CD4-positive, alpha-beta T cell treated with Interleukin-12 subunit alpha and Interleukin-12 subunit beta, for 1 hour (primary cell): ENCODE measurements at regions not wholly inside any gene's neighbourhood (a gene's known extent, or its start where the extent isn't known, plus 50 kb on each side); places are given as distances from the start of the nearest gene placed in this dataset.

Experiments
- DNase-seq: peaks from one replicate; pipeline ENCODE4 v3.0.0-alpha.2; 2020

DNA sequence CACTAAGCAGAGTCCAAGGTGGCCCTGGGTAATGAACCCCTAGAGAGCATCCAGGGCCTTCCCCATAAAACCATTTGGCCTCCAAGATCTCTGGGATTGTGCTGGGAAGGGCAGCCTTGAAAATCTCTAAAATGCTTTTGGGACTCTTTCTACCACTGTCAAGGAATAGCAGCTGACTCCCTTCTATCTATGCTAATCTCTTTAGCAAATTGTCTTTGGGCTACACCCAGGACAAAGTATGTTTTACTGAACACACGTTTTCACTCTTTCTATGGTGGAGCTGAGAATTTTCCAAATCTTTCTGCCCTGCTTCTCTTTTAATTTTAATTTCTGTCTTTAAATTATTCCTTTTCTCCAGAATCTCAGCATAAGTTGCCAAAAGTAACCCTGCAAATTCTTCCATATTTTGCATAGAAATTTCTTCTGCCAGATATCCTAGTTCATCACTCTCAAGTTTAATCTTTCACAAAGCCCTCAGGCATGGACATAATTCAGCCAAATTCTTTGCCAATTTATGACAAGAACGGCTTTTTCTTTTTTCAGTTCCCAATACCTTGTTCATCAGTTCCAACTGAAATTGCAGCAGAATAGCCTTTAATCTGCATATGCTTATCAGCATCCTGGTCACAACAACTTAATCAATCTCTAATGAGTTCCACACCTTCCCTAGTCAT, 687.0 kb upstream of the ADGRL4 start:
- no peak for DNase-seq

DNA sequence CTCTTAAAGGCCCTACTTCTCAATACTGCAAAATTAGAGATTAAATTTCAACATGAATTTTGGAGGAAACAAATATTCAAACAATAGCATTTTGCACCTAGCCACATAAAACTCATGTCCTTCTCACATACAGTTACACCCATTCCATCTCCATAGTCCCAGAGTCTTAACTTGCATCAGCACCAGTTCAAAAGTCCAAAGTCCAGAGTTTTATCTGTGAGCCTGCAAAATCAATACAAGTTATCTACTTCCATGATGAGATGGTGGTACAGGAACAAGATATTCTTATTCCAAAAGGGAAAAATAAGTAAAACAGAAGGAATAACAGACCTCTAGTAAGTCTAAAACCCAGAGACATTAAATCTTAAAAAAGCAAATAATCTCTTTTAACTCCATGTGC, 686.0 kb upstream of the ADGRL4 start:
- DNase-seq, result no peak

DNA sequence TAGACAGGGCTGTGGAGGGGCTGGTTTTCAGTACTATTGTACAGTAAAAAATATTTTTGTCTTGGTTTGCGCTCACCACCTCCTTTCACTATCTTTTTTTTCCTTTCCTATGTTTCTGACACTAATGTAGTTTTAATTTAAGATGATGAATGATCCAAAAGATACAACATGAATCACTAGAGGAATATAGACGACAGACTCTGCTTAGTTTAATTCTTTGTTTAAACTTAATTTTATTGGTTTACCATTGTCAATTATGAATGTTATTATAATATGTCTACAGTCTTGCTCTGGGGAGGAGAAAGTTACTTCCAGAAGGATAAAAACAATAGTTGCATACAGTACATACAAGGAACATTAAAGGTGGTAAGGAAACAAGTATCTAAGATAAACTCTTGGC, 682.4 kb upstream of the ADGRL4 start:
- no peak for DNase-seq

DNA sequence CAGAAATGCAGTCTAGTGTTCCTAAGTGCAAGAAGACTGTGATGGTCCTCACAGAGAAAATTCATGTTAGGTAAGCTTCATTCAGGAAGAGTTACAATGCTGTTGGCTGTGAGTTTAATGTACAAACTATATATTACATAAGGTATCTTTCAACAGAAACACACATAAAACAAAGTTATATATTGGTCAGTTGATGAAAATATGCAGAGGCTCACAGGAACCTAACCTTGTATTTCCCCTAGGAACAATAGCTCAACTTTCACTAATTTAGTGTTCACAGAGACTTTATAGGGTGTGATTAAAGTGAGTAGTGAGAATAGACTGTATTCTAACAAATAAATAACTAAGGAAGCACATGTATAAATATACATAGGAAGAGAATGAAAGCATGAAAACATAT, 676.9 kb upstream of the ADGRL4 start:
- DNase-seq, result no peak

DNA sequence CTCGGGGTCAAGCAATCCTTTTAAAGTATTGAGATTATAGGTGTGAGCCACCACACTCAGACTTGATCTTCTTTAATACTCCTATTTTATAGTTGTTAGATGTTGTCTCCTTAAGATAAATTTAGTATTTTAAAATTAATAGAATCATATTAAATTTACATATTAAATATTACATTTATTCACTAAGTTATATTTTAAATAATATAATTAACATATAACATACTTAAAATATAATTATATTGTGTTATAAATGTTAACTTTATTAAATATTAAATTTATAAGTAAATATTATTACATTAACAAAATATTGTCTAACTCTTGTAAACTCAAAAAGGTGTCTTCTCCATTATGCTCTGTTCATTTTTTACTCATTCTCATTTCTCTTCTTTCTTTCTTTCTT, 675.9 kb upstream of the ADGRL4 start:
- no peak for DNase-seq

DNA sequence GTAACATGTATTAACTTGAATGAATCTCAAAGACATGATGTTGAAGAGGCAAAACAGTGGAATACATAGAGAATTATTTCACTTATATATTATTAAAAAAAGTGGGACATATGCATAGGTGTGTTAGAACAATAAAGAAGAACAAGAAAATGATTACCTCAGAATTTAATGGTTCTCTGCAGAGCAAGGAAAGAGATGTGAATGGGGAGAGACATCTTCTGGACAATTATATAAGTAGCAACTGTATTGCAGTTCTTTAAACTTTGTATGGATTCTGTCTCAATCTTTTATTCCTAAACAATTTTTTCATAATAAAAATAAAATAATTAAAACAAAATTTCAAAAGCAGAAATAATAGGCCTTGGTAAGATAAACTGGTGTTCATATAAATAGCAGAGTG, 674.9 kb upstream of the ADGRL4 start:
- no peak for DNase-seq

DNA sequence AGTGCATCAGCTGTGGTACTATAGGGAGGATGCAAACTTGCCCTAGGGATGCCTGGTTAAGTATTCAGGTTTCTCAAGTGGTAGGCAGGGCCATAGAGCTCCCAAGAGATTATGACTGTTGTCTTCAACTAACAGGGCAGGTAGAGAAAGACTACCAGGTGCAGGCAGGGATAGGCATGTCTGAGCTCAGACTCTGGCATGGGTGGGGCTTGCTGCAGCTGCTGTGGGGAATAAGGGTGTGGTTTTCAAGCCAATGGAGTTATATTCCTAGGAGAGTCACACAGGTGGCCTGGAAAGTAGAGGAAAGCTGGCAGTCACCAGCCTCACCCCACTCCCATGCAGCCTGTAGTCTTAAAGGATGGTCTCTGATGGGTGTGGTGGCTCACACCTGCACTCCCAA, 673.4 kb upstream of the ADGRL4 start:
- no peak for DNase-seq

DNA sequence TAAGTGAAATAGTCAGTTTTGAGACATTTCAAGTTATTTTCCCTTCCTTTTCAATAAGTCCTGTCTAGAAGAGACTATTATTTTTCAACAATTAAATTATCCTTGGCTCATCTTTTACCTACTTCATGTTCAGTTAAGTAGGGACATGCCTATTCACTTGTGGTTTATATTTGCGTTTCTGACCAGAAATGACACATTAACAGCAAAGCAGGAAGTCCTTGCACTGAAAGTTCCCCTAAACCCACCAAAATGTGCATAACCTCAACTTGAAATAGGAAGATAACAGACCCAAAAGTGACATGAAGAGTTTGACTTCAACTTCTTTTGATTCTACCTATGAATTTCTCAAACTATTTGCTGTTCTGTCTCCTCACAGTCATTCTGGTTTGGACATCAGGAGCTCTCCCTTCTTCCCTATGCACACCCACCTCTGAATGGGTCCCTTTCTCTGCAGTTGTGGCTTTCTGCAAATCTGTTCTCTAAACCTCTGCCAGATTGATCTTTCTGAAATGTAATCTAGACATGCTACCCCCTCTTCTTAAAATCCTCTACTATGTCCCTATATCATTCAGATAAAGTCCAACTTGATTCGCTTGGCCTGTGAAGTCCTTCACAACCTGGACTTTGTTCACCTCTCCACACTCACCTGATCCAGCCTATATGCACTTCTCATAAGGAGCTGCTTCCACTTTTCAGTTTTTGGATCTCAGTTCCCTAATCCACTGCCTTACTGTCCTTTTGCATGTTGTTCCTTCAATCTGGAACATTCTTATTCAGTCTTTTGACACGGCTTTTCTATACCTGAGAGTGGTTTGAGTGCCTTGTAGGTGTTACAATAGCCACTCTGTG, 661.5 kb upstream of the ADGRL4 start:
- DNase-seq, result no peak

DNA sequence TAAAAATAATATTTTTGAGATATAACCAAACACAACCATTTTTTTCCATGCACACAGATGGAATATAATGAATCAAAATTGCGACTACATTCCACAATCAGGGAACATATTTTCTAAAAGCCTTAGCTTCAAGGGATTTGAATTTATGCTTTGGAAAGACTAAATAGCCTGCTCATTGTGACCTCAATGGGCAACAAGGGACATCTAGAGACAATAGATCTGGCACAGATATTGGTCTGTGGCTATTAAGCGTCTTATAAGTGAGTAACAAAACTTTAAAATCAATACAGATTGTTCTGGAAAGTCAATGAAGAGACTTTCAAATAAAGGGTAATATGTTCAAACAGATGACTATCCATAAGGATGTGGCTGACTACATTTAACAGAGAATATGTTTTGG, 660.6 kb upstream of the ADGRL4 start:
- no peak for DNase-seq

DNA sequence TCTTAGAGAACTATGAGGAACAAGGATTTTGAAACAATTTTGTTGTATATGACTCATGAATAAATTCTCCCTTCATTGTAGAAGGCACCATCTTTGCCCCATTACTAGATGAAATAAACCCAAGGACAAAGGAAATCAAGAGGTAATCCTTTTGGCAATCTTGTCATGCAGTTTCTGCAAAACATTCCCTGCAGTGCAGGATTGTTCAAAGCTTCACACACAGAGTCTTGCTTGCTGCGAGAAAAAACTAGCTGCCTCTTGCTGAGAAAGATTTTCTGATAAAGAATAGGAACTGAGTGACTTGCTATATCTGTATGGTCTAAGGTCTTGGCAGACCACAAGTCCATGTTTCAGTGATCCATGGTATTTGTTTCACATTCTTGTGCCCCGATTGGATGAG, 657.4 kb upstream of the ADGRL4 start:
- no peak for DNase-seq

DNA sequence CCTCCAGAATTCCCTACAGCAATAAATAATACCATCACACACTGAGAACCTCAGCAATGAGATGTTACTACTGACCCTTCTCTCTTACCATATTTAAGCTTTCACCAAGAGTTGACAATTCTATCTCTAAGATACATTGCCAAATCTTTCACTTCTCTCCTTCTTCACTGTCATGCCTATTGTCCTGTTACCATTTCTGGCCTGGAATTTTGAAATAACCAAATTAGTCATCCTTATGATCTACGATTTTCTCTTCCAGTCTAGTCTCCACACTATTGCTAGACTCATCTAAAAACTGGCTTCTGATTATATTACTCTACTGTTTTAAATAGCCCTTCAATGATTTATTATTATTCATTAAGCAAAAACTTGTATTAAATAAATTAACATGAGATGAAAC, 656.1 kb upstream of the ADGRL4 start:
- no peak for DNase-seq

DNA sequence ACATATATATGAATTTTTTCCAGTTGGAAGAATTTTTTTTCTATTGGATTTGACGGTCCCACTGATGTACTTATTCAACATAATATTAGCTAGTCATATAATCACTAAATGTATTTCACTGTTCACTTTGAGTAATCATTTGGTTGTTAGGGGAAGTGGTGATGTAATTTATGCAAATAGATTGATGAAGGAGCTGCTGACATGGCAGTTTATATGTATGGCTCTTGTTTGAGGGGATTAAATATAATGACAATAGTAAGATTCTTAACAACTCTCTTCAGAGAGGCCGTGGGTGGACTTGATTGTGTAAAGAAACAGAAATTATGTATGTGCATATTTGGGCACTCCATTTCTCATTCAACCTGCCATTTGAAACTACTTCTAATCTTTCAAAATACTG, 653.6 kb upstream of the ADGRL4 start:
- DNase-seq, result no peak

DNA sequence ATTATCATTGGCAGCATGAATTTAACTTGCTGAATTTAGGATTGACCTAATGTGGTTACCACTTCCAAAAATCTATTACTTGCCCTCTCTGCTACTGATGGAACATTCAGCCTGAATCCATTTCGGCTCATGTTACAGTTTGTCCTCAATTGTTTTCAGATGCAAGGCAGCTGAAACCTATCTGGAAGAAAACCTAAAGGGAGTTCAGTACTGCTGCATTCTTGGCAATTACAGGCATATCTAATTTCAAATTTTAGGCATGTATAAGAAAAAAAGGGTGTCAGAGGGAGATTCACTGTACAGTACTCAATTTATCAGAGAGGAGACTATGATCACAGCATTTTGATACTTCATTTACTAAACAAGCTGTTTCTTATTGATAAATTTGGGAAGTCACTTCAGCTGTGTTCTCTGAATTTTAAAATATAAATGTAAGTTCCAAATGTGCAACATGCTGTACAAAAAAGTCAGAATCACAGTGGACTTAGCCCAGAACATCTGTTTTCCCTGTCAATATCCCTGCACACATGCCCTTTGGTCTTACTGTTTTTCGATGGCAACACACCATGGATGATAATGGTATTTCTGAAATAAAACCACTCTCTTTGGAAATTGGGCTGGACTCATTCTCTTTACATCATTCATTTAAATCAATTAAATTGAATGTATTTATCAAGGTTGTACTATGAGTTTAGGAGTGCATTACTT, 651.6 kb upstream of the ADGRL4 start:
- no peak for DNase-seq

DNA sequence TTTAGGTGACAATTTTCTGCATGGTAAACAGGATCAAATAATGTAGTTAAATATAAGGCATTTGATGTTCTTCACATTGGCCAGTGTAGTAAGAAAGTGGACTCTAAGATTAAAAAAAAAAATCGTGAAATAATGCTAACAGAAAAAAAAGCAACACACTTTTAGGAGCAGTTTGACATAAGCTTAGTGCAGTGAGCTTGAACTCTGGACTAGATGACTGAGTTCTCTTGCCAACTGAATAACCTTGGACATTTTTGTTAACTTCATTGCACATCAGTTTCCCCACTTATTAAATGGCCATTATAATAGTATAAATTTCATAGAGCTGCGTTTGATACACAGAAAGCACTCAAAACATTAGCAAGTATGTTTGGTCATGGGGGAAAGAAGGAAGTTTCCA, 649.3 kb upstream of the ADGRL4 start:
- no peak for DNase-seq

DNA sequence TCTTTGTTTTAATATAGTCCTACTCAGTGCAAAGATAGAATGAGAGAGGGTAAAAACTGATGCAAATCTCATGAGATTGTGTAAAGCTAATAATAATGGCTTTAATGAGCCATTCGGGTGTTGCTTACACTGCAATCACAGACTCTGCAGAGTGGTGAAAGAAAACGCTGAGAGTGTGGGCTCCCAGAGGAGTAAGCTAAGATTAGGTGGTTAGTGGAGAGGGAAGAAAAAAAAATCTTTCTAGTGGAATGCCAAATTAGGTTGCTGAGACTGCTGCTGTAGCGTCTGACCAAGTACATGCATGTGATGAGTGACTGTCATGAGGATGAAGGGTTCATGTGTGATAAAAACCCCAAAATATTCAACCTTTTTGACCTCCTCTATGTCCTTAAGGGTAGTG, 645.9 kb upstream of the ADGRL4 start:
- DNase-seq, result no peak

DNA sequence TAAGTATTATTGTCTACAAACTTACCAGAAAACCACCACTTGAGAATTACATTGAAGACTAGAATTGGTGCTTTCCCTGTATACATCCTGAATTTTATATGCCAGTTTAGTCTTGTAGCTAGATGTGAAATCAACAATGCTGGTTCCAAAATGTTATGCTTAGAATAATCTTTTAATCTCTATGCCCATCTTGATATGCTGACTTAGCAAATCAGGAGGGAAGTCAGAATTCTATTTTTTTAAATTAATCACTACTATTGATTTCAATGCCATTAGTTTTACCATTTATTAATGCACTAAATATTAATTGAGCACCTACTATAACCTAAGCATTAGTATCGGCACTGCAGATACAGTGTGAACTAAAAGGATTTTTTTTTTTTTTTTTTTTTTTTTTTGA, 641.6 kb upstream of the ADGRL4 start:
- no peak for DNase-seq

DNA sequence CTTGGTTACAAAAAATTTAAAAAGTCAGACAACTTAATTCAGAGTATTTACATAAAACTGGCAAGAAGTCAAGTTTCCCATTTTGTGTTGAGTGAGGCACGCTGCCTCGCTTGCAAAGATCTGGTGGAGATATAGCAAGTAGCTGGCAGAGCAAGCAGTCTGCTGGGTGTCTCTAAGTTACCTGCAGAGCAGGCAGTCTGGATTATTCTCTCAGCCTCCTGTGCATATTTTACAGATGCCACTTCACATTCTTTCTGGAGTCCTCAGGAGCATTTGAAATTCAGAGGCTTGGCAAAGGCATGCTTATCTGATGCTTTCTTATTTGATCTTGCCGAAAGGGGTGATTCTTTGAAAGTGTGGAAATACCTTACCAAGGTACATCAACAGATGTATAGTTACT, 640.4 kb upstream of the ADGRL4 start:
- no peak for DNase-seq

DNA sequence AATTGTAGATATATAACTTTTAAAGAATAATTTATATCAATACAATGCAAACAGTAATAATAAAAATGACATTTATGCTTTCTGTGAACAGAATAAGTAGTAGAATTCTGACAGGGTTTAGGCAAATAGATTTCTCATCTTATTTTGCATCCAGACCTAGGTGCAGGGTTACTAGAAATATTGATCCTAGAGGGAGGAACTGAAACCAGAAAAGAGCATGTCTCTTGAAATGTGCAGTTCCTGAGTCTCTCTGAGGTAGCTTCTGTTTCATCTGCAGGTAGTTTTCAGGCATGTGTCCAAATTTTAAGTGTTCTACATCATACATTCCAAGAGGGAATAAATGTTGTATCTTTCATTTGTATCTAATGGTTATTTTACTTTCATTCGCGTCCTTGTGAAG, 631.9 kb upstream of the ADGRL4 start:
- no peak for DNase-seq

DNA sequence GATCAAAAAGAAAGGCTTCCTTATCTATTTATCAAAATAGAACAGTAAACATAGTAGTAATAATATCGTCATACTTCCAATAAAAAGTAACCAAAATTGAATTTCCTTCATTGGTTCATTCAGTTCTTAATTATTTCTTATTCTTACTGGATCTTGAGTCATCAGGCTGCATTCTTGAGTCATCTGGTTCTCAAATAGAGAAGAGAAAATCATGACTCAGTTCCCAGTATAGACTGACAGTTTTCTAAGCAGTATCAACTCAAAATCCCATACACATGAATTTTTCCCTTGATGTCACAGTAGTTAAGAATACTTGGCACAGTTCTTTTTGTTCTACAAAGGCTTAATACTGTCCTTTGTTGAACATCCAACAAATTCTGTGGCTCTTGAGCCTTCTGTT, 626.9 kb upstream of the ADGRL4 start:
- no peak for DNase-seq

DNA sequence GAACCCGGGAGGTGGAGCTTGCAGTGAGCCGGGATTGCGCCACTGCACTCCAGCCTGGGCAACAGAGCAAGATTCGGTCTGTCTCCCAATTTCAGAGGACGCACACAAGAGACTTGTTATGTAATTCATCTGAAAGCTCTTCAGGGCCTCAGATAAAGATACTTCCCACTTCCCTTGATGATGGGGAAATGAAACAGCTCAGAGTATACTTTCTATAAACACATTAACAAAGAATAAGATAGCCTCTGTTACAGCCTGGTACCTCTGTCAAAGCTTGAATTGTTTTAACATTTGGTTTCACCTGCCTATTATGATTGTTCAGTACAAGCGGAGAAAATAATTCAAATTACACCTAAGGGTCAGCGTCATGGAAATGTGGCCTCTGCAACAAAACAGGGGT, 622.9 kb upstream of the ADGRL4 start:
- no peak for DNase-seq

DNA sequence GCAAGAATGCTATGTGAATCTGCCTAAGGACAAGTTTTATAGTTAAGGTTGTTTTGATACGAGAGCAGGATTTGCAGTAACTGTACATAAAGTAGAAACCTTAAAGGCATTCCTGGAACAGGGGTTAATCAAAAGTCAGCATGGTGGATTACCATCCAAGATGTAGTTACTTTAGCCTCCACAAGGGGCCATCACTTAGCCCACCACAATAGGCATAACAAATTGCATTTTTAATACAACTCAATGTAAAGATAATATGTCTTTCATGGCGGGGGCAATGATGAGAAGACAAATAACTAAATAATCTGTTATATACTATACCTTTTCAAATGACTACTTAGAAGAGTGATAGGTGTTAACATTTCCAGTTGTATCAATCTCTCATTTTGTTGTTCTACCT, 611.2 kb upstream of the ADGRL4 start:
- no peak for DNase-seq

DNA sequence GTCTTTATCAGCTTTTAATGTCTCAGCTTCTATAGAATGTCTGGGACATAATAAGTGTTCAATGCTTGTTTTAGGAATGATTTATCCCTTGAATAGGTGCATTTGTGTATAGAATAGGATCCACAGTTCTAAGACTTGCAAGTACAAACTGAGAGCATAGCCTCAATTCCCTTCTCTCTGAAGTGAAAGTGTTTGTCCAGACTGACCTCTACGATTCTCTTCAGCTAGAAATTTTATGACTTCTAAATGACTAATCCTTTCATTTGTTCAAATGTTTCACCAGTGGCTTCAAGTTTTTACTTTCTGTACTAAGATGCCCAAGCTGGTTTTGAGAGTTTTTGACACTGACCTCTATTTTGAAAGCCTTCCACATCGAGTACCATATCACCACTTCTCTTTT, 608.2 kb upstream of the ADGRL4 start:
- no peak for DNase-seq

DNA sequence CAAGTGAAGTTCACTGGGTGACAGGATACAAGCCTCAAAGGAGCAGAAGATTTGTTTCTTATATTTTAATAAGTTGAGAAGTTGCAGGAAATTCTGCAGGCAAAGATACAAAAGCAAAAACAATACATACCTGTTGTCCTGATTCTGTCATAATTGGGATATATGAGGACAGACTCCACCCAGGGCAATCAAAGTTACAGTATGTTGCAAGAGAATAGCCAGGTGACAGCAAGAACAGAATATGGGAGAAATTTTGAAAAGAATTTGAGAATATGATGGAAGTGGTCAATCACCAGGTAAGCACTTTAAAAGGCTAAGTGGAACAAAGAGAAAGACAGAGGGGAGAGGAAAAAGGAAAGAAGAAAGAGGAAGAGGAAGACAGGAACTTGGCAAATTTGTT, 607.6 kb upstream of the ADGRL4 start:
- DNase-seq, result no peak

DNA sequence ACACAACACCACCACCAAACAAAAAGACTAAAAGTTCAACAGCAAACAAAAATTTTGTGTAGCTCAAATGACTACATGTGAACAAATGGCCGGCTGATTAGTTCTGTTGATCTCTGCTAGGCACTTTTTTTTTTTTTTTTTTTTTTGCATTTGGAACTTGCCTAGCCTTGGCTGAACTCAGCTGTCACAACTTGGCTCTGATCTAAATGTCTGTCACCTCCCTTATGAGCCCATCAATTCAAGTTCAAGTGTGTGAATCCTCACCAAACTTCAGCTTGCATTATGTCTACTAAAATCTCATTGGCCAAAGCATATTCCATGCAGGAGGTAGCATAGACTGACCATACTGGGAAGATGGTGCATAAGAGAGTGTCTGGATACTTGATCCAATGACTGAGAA, 606.5 kb upstream of the ADGRL4 start:
- no peak for DNase-seq
